ENCODE measurements at regions not wholly inside any gene's neighbourhood (a gene's known extent, or its start where the extent isn't known, plus 50 kb on each side); places are given as distances from the start of the nearest gene placed in this dataset.
A peak's percentile ranks its signal among the peaks of the same experiment; 100 is the strongest.

DNA sequence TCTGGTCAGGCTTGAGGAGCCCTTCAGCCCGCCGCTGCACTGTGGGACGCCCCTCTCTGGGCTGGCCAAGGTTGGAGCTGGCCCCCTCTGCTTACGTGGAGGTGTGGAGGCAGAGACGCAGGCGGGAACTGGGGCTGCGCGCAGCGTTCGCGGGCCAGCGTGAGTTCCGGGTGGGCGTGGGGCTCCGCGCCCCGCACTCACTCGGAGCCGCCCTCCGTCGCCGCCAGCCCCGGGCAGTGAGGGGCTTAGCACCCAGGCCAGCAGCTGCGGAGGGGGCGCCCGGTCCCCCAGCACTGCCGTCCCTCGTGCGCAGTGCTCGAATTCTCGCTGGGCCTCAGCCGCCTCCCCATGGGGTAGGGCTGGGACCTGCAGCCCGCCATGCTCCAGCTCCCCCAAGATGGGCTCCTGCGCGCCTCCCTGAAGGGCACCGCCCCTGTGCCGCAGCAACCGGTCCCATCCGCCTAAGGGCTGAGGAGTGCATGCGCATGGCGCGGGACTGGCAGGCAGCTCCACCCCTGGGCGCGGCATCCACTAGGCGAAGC, 695.9 kb downstream of the EPHA7 start:
- DNase-seq (ENCODE audit: low read depth), result no peak

DNA sequence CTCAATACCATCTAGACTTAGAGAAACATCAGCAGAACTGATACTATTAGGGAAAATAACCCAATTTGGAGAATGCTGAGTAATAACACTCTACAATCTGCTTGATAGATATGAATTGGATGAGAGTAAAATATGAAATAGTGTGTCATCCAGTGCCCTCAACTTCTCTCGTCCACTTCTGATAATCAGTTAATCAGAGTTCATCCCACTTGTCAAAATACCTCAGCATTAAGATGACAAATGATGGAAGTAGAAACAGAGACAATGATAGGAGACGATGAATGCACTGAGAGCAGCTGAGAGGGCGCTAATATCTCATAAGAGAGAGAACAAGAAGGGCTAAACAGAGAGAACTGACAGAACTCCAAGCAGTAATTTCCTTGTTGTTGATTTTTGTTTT, 699.6 kb downstream of the EPHA7 start:
- no peak for DNase-seq (ENCODE audit: low read depth)

DNA sequence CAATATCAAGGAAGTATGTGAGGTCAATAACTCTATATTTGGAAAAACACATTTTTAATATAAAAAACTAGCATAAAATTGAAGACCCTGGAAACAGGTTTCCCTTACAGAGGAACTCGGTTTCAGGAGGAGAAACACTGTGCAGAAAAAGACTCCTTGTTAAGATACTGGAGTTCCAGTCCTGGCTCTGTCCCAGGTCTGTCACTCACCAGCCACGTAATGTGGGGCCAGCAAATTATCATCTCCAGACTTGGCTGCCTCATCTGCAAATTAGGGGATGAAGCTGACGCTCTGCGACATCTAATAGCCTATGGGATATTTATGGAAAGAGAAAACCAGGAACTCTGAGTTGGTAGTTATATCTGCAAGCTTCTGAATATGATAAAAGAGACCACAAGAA, 702.7 kb downstream of the EPHA7 start:
- no peak for DNase-seq (ENCODE audit: low read depth)

DNA sequence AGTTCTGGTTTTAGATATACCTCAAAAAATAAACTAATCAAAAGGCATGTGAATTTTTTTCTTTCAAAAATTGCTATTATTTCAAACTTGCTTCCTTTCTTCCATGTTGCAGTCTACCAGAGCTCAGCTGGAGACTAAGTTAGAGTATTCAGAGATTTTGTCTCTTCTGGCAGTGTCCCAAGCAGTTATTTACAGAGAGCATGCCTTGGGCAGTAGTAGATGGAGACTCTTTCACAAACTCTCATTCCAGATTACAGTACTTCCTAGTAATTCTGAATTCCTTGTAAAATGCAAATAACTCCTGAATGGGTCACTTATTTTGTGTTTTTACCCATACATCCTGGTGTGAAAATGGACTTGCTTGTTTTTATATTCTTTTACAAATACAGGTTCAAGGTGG, 703.4 kb downstream of the EPHA7 start:
- DNase-seq (ENCODE audit: low read depth), result no peak

DNA sequence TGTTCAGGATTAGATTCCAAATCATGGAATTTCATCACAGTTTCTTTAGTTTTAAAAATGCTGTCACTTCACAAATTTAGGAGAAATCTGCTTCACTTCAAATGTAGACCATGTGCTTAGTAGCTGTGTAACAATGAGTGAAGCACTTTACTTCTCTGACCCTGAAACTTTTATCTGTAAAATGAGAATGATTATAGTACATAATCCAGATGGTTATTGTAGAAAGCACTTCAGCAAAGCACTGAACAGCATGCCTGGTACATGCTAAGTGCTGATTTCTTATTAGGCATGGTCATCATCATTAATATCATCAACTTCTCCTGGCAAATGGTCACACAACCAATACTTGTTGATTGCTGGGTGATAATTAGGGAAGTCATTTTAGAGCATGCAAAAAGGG, 705.0 kb downstream of the EPHA7 start:
- DNase-seq (ENCODE audit: low read depth), result no peak

DNA sequence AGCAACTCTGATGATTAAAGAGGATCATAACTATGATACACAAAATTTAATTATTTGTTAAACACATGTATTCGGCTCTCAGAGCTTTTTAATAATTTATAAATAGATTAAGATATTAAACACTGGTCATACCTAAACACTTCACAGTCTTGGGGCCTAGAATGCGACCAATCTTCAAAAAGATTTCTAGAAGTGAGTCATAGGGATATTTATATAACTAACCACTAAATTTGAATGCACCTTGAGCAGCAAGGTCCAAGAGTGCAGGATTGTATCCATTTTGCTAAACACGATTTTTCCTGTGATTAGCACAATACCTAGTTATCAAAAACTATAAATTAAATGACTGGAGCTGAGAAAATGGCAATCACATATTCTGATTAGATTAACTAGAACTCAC, 709.3 kb downstream of the EPHA7 start:
- no peak for DNase-seq (ENCODE audit: low read depth)

DNA sequence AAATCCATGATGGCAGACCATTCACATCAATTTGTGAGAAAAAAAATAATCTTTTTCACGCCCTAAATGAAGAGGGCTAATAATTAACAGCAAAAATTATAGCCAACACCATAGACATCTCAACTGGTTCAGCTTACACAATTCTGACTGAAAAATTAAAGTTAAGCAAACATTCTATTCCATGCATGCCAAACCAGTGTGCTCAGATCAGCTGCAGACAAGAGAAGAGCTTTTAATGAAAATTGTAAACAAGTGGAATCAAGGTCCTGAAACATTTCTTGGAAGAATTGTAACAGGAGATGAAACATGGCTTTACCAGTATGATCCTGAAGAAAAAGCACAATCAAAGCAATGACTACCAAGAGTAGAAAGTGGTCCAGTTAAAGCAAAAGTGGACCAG, 710.4 kb downstream of the EPHA7 start:
- DNase-seq (ENCODE audit: low read depth), result no peak

DNA sequence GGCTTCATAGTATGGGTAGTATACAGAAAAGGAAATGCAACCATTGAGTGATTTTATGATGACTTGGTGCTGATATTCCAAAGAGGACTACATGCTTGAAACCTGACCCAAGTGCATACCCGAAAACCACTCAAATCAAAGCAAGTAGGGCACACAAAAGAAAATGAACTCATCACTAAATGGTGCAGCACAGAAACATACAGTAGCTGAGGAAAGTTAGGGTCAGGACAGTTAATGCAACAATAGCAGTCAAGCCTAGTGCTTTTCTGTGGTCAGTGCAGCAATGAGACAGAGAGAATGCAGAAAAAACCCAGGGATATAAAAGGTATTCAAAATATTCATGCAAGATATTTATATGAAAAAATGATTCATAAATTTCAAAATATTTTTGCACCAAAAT, 711.1 kb downstream of the EPHA7 start:
- DNase-seq (ENCODE audit: low read depth), result no peak

DNA sequence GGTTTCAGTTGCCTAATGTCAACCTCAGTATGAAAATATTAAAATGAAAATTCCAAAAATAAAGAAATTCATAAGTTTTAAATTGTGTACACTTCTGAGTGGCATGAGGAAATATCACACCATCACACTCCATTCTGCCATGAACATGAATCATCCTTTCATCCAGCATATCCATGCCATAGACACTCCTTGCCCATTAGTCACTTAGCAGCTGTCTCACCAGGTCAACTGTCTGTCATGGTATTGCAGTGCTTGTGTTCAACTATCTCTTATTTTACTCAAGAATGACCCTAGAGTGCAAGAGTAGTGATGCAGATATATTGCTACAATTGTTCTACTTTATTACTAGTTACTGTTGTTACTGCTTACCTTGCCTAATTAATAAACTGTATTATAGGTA, 712.4 kb downstream of the EPHA7 start:
- peak; percentile 68 for DNase-seq (ENCODE audit: low read depth)

DNA sequence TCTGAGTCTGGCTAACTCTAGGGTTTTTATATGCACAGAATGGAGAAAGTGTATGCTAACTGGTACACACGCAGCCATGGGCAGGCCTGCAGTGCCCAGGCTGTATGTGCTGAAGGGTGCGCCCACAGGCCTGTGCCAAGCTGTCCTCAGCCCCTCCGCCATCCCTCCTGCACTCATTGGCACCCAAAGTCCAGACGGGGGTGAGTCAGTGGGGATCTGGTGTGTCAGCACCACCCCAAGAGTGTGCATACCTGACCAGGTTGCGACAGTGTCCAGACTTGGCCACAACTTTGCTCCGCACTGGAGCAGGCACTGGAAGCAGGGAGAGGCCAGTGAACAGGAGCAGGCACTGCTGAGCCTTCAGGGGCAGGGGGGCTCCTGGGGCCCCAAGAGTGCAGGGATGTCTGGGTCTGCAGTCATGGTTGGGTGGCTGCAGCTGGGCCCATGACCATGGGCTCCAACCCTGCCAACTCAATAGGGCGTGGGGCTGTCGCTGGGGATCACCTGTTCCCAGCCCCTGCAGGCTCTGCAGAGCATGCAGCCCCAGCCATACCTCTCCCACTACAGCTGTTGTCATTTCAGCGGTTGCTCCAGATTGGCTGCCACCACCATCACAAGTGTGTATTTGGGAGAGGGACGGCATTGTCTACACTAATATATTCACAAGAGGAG, 717.8 kb downstream of the EPHA7 start:
- DNase-seq (ENCODE audit: low read depth), result no peak

DNA sequence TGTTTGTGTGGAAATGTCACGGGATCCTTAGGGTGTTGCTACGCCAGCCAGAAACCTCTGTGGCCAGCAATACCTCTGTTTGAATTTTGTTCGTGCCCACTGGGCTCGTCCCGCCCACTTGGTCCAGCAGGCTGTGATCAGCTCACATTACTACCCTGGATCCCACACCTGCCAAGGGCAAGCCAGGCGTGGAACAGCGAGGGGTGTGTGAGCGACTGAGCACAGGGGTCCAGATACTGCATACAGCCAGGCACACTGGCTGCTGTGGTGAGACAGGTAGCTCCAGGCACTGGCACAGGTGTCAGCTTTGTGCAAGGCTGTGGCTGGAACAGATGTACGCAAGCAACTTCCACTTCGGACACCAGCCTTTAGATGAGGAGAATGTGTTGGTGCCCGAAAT, 718.9 kb downstream of the EPHA7 start:
- DNase-seq (ENCODE audit: low read depth), result no peak

DNA sequence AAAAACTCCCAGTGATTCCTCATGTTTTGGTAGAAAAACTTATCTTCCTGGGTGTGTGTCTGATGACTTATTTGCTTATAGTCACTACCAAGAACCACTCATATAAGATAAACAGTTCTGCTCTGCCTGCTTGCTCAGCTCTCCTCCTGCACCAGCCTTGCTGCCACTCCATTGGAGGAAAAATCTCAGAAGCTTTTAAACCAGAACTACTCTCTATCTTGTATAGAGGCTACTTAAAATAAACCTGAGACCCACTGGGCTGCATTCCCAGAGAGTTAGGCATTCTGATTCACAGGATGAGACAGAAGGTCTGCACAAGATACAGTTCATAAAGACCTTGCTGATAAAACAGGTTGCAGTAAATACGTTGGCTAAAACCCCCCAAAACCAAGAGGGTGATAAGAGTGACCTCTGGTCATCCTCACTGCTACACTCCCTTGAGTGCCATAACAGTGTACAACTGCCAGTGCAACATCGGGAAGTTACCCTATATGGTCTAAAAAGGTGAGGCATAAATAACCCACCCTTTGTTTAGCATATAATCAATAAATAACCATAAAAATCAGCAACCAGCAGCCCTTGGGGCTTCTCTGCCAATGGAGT, 728.3 kb downstream of the EPHA7 start:
- DNase-seq (ENCODE audit: low read depth), result peak; percentile 46

DNA sequence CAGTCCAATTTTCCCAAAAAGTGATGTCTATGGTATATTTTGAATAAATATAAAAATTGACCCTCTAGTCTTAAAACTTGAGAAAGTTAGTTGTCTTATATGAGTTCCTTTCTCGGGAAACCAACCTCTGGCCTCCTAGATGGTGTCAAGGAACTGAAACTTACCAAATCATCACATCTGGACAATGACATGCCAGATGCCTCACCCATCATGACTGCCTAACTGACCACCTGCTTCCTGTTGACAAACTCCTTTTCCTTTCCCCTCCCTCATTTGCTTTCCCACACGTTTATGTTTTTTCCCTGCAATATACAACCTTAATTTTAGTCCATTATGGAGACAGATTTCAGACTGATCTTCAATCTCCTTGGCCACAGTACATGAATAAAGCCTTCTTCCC, 731.0 kb downstream of the EPHA7 start:
- peak; percentile 27 for DNase-seq (ENCODE audit: low read depth)

DNA sequence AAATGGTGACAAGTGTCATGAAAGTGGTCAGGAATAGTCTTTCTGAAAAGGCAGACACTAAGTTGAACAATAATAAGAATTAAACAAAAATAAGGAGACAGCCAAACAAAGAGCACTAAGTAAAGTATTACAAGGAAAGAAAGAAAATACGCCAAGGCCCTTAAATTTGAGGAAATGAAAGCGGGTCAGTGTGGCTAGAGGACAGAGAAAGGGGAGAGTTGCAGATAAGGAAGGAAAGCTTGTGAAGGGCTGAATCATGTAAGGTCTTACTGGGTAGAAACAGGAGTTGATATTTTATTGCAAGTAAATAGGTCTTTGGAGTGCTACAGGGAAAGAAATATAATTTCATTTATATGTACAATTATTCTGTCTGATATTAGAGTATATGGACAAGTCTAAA, 732.1 kb downstream of the EPHA7 start:
- no peak for DNase-seq (ENCODE audit: low read depth)

DNA sequence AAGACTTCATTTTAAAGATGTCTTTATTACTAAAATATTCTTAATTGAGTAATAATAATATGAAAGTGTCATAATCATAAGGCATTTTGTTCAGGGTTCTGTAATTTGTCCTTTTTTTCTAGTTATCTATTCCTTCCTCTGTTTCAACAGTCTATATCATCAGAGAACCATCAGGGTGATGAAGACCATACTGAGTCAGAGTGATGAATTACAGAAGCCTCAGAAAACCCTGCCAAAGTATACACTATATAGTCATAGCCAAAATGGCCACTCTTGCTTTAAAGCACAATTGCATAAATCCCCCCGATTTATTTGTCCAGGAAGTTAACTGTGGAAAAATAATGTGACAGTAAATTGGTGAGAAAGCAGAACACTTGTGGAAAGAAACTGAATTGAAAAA, 735.0 kb downstream of the EPHA7 start:
- peak; percentile 31 for DNase-seq (ENCODE audit: low read depth)

DNA sequence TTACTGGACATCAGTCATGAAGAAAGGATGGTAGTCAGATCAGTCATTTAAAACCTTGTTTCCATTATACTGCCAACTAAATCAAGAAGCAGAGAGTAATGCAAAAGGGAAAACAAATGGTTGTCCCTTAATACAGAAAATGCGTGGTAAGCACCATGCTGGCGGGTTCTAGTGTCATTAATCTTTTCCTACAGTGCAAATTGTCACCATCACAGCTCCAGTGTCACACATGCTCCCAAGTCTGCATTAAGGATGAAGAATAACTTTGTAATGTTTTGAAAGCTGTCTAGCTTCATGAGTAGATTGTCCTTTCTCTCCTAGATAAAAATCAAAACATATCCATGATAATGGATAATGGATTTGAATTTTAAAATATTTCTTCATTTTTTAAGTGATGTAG, 735.6 kb downstream of the EPHA7 start:
- DNase-seq (ENCODE audit: low read depth), result no peak

DNA sequence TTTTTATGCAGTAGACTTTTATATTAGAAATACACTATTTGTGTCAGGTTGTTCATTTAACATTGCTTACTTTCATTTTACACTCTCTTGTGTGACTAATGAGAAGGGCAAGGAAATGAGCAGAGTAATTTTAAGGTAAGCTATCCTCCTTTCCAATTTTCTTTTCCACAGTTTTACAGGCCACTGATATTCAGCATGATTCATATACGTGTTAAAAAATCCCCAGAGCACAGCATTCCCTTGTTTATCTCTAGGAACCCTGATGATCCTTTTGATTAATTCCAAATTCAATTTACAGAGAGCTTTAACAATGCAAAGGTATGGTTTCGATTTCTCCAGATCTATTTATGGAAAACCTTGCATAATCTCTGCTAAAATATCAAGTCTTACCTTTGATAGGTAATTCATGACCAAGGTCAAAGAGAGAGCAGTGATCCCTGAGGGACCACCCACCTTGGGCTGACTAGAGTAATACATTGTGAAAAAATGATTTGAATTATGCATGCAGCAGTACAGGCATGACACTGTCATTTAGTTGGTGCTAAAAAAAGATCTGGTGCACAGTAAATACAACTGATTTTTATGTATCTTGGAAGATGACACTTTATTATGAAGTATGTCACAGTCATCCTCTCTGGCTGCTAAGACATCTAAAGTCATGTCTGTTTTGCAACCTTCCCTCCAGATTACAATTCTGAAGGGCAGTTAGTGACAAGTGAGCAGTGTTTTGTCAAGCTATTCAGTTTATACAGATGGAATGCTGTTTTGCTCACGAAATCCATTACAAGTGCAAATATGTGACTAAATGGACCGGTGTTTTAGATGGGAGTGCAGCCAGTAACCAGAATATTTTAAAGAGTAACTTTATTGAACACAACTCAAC, 736.6 kb downstream of the EPHA7 start:
- no peak for DNase-seq (ENCODE audit: low read depth)

DNA sequence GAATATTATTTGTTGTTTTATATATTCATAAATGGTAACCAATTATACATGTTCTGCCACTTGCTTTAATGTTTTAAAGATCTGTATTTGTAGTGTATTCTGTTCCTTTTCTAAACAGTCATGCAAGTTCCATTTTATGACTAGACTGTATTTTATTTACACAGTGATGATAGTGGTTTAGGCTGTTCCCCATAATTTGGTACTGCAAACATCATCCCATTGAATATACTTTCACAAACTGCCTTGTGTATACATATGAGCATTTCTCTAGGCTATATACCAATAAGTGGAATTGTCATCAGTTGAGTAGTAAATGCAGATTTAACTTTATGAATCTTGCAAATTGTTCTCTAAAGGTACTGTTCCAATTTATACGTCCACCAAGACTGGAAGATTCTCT, 738.0 kb downstream of the EPHA7 start:
- no peak for DNase-seq (ENCODE audit: low read depth)

DNA sequence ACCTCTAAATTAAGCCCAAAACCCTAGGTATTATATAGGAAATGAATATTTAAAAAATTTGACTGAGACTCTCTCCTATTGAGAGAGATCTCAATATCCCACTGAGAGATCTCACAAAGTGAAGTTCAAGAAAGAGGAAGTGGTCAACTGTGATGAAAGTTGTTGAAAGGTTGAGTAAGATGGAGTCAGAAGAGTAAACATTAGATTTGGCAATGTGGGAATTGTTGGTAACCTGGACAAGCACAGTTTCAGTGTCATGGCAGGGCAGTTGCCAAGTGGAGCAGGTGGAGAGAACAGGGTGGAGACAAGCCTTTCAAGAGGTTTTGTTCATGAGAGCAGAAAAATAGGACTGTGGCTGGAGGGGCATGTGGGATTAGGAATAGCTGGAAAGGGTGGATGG, 747.9 kb downstream of the EPHA7 start:
- DNase-seq (ENCODE audit: low read depth), result peak; percentile 42

DNA sequence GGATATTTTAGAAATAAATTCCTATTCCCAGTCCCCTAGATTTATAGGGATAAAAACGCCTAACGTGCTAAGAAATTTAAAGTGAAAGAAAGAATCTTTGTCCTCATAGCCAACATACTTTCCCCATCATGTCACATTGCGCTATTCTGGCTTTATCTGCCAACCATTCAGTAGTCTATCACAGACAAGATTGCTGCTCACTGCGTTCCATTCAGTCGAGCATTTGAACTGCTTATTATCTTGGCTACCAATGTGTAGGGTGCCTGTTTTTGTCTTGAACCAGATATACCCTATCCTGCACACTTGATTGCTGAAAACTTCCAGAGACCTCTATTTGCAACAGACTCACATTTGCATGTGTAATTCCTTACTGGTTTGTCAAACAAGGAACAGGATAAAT, 751.5 kb downstream of the EPHA7 start:
- DNase-seq (ENCODE audit: low read depth), result no peak

DNA sequence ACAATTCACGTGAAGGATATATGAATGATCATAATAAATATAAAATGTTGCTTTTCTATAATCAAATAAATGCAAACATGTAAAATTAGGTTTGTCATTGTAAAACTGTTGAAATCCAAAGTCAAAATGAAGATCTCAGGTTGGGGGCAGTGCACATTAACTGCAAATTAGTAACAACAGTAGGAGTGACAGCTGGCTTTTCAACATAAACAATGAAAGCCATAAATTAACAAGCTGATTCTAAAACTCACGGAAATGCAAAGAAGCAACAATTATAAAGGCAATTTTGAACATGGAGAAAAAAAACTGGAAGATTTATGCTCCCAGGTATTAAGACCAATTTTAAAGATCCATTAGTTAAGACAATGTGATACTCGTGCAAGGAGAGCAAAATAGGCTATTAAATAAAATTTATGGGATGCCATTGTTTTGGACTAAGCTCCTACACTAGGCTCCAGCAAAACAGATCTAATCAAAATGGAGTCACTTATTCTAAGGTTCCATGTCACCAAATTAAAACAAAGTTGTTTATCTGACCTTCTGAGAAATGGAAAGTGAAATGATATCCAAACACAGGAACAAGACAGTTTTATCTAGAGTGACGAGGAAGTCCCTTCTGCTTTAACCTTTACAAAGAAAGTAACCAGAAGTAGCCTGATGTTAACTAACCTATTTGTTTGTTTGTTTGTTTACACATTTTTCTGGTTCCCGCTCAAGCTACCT, 770.8 kb downstream of the EPHA7 start:
- DNase-seq (ENCODE audit: low read depth), result no peak

DNA sequence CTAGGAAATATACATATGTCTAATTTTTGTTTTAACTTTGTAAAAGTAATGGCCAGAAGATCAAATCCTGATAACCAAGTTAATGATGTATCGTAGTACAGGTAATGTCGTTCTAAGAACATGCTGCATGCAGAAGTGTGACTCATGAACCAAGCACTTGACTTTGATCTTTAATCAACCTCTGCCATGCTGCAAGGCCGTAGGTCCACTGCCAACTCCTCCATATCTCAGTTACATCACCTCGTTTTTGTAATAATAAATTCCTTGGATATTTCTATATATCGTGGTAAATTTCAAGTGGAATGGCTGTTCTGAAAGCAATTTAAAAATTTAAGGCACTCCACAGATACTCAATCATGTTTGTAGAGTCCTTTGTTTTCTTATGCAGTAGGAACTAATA, 771.7 kb downstream of the EPHA7 start:
- DNase-seq (ENCODE audit: low read depth), result no peak

Measured in HT1080 (cell line).